IMR-90 (cell line): ENCODE measurements at regions not wholly inside any gene's neighbourhood (a gene's known extent, or its start where the extent isn't known, plus 50 kb on each side); places are given as distances from the start of the nearest gene placed in this dataset.

Experiments used
- BHLHE40 ChIP-seq: fragments of 150-350 bp; IDR thresholded peaks from 2 replicates; pipeline ENCODE4 v1.6.1; 2016; ENCODE audit warnings: mild to moderate bottlenecking, low read depth, low read length
- CEBPB ChIP-seq: IDR thresholded peaks from 2 replicates; pipeline ENCODE4 v1.6.1; 2012; ENCODE audit warnings: low read depth, low read length, improper control_type of control experiment
- CHD1 ChIP-seq: IDR thresholded peaks from 2 replicates; pipeline ENCODE4 v1.6.1; 2012; ENCODE audit warnings: low read depth, low read length, improper control_type of control experiment
- FOS ChIP-seq: fragments of 150-350 bp; IDR thresholded peaks from 2 replicates; pipeline ENCODE4 v1.6.1; 2016; ENCODE audit warnings: low read depth, low read length
- MAFK ChIP-seq: IDR thresholded peaks from 2 replicates; pipeline ENCODE4 v1.6.1; 2012; ENCODE audit warnings: low read depth, low read length, improper control_type of control experiment
- MXI1 ChIP-seq: IDR thresholded peaks from 2 replicates; pipeline ENCODE4 v1.6.1; 2012; ENCODE audit warnings: low read depth, mild to moderate bottlenecking, low read length, moderate library complexity, borderline replicate concordance
- POLR2A ChIP-seq: IDR thresholded peaks from 2 replicates; pipeline ENCODE4 v1.6.1; 2012; ENCODE audit warnings: mild to moderate bottlenecking, low read depth, low read length
- RAD21 ChIP-seq: IDR thresholded peaks from 2 replicates; pipeline ENCODE4 v1.6.1; 2012; ENCODE audit warnings: low read length, improper control_type of control experiment
- RFX5 ChIP-seq: IDR thresholded peaks from 2 replicates; pipeline ENCODE4 v1.8.0; 2012; ENCODE audit warnings: low read depth, mild to moderate bottlenecking, low read length, moderate library complexity
- SMC3 ChIP-seq: fragments of 150-350 bp; IDR thresholded peaks from 2 replicates; pipeline ENCODE4 v1.6.1; 2016; ENCODE audit warnings: low read depth, mild to moderate bottlenecking, antibody characterized with exemption, low read length, moderate library complexity
- TF ChIP-seq, protein P1 (sequence below): conservative IDR thresholded peaks from 2 replicates; pipeline ENCODE4 v1.5.1; 2012; ENCODE audit warnings: mild to moderate bottlenecking, low read depth, low read length, improper control_type of control experiment
- TF ChIP-seq, protein P2 (sequence below): fragments of 150-350 bp; IDR thresholded peaks from 2 replicates; pipeline ENCODE4 v1.6.1; 2016; ENCODE audit warnings: low read depth, mild to moderate bottlenecking, low read length, moderate library complexity, borderline replicate concordance

DNA sequence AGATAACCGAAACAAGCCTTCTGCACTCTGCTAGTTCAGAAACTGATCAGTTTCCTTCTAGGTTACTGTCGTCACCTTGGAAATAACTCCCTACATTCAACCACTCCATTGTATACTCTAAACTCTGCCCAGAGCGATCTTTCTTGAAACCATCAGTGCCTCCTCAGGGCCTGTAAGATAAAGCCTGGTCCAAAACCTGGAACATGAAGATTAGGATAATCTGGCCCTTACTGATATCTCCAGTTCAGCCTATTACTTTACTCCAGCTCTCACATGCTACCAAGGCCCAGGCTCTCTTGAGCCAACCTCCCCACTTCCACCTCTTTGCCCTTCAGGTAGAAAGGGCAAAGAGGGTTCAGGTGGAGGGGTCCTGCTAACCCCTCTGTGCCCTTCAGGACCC, 125.3 kb upstream of the RXFP2 start:
- TF ChIP-seq, protein P1, sequence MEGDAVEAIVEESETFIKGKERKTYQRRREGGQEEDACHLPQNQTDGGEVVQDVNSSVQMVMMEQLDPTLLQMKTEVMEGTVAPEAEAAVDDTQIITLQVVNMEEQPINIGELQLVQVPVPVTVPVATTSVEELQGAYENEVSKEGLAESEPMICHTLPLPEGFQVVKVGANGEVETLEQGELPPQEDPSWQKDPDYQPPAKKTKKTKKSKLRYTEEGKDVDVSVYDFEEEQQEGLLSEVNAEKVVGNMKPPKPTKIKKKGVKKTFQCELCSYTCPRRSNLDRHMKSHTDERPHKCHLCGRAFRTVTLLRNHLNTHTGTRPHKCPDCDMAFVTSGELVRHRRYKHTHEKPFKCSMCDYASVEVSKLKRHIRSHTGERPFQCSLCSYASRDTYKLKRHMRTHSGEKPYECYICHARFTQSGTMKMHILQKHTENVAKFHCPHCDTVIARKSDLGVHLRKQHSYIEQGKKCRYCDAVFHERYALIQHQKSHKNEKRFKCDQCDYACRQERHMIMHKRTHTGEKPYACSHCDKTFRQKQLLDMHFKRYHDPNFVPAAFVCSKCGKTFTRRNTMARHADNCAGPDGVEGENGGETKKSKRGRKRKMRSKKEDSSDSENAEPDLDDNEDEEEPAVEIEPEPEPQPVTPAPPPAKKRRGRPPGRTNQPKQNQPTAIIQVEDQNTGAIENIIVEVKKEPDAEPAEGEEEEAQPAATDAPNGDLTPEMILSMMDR, result no peak
- TF ChIP-seq POLR2A (no peak), MAFK (no peak), FOS (no peak), SMC3 (no peak), RAD21 (no peak), BHLHE40 (no peak), CHD1 (no peak), CEBPB (no peak), MXI1 (no peak), RFX5 (no peak)
- TF ChIP-seq, protein P2, sequence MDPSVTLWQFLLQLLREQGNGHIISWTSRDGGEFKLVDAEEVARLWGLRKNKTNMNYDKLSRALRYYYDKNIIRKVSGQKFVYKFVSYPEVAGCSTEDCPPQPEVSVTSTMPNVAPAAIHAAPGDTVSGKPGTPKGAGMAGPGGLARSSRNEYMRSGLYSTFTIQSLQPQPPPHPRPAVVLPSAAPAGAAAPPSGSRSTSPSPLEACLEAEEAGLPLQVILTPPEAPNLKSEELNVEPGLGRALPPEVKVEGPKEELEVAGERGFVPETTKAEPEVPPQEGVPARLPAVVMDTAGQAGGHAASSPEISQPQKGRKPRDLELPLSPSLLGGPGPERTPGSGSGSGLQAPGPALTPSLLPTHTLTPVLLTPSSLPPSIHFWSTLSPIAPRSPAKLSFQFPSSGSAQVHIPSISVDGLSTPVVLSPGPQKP, result no peak
